GM20000 (cell line): ENCODE measurements at regions not wholly inside any gene's neighbourhood (a gene's known extent, or its start where the extent isn't known, plus 50 kb on each side); places are given as distances from the start of the nearest gene placed in this dataset.

Experiments
- DNase-seq: peaks from one replicate; pipeline ENCODE4 v3.0.0; 2012; ENCODE audit warnings: low spot score
- TF ChIP-seq, protein P1 (sequence below): IDR thresholded peaks from 2 replicates; pipeline ENCODE4 v1.5.1; 2012; ENCODE audit warnings: mild to moderate bottlenecking, control low read depth; ENCODE audit errors: extremely low read depth, missing control alignments

- TF ChIP-seq, protein P1, sequence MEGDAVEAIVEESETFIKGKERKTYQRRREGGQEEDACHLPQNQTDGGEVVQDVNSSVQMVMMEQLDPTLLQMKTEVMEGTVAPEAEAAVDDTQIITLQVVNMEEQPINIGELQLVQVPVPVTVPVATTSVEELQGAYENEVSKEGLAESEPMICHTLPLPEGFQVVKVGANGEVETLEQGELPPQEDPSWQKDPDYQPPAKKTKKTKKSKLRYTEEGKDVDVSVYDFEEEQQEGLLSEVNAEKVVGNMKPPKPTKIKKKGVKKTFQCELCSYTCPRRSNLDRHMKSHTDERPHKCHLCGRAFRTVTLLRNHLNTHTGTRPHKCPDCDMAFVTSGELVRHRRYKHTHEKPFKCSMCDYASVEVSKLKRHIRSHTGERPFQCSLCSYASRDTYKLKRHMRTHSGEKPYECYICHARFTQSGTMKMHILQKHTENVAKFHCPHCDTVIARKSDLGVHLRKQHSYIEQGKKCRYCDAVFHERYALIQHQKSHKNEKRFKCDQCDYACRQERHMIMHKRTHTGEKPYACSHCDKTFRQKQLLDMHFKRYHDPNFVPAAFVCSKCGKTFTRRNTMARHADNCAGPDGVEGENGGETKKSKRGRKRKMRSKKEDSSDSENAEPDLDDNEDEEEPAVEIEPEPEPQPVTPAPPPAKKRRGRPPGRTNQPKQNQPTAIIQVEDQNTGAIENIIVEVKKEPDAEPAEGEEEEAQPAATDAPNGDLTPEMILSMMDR = no peak
- DNase-seq = no peak
Observed at GRCh38 chr1:194341587-194341986, 1155.2 kb upstream of the B3GALT2 start.

GRCh38 chr1:194339471-194339870 is 1153.1 kb upstream of the B3GALT2 start:
- DNase-seq = no peak
- TF ChIP-seq, protein P1 = no peak

GRCh38 chr1:194338241-194338948 is 1152.0 kb upstream of the B3GALT2 start:
- TF ChIP-seq, protein P1 = no peak
- DNase-seq = no peak

- TF ChIP-seq, protein P1 = no peak
- no peak for DNase-seq
Observed at GRCh38 chr1:194333240-194333639, 1146.8 kb upstream of the B3GALT2 start.

GRCh38 chr1:194331758-194332157 is 1145.3 kb upstream of the B3GALT2 start:
- DNase-seq = no peak
- TF ChIP-seq, protein P1 = no peak

- DNase-seq = no peak
Observed at GRCh38 chr1:194322751-194323150, 1136.3 kb upstream of the B3GALT2 start.

GRCh38 chr1:194318790-194319280 is 1132.4 kb upstream of the B3GALT2 start:
- TF ChIP-seq, protein P1 = no peak
- no peak for DNase-seq

More at GRCh38 chr1:194322751-194323150, 1136.3 kb upstream of the B3GALT2 start:
- TF ChIP-seq, protein P1 = no peak
